HuH-7 (cell line): ENCODE measurements at regions not wholly inside any gene's neighbourhood (a gene's known extent, or its start where the extent isn't known, plus 50 kb on each side); places are given as distances from the start of the nearest gene placed in this dataset.

Experiments used
- DNase-seq: peaks from one replicate; pipeline ENCODE4 v3.0.0; 2011; ENCODE audit warnings: low spot score

- DNase-seq, result no peak
Observed at GRCh38 chrX:51437521-51437920, 58.9 kb downstream of the NUDT11 start.

- DNase-seq, result no peak
Observed at GRCh38 chrX:51435101-51435500, 61.3 kb downstream of the NUDT11 start.

DNA sequence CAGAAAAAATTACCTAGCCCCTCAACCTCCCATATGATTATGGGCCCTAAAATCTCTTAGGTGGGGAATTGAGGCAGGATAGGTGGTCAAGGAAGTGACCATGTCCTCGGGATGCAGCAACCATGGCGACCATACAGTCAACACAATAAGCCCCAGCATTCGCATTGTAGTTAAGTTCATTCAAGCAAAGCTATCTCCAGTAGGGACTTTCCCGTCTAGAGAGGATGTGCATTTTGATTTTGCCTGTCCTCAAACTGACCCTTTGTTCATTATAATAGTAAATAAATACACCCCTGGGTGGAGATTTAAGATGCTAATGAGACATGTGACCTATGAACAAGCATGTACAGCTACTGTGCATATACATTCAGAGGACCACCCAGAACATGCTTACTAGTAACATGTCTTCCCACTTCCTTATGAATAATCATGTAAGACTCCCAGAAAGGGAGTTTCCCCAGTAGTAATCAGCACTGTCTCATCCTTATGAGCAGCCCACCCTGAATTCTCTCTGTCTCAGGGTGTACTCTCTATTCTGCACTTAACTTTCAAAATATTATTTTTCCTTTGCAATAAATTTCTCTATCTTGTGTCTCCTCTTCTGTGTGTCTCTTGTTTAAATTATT, 74.3 kb downstream of the NUDT11 start:
- DNase-seq, result no peak

GRCh38 chrX:51420610-51421009, 75.8 kb downstream of the NUDT11 start:
- DNase-seq, result peak; percentile 19

- no peak for DNase-seq
Observed at GRCh38 chrX:51408462-51408861, 75.8 kb downstream of the NUDT10 start.

DNA sequence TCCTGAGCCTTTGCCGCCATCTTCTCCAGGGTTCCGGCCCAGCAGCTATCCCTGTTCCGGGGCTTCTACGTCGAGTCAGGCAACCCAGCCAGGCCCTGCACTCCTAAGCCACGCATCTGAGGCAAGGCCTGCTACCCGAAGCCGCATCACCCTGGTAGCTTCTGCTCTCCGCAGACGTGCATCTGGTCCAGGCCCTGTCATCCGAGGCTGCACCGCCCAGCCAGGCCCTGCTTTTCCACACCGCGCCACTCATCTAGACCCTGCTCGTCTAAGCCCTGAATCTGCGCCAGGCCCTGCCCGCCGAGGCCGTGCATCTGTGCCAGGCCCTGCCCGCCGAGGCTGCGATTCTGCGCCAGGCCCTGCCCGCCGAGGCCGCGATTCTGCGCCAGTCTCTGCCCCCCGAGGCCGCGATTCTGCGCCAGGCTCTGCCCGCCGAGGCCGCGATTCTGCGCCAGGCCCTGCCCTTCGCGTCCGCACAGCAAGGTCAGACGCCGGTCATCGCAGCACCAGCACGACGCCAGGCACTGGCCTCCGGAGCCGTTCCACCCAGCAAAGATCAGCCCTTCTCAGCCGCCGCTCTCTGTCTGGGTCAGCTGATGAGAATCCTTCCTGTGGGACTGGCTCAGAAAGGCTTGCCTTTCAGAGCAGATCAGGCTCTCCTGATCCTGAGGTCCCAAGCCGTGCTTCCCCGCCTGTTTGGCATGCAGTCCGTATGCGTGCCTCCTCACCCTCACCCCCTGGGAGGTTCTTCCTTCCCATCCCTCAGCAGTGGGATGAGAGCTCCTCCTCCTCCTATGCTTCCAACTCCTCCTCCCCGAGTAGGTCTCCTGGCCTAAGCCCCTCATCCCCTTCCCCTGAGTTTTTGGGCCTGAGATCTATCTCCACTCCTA, 75.1 kb downstream of the NUDT10 start:
- no peak for DNase-seq

GRCh38 chrX:51406688-51407519, 74.3 kb downstream of the NUDT10 start:
- DNase-seq, result no peak

DNA sequence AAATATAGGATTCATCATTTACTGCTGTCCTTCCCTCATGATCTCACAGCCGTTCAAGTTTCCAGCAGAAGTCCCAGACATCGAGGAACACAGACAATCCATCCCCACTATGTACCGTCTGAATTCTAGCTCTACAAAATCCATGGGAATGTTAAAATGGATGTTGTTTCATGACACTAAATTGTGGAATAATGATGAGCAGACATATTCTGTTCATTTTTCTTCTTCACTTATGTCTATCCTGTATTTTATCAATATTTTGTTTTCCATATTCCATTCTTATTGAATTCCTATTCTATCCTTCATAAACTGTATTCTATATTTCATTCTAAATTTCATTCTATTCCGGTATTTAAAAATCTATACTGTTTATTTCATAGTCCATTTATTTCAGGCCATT, 71.8 kb downstream of the NUDT10 start:
- no peak for DNase-seq

DNA sequence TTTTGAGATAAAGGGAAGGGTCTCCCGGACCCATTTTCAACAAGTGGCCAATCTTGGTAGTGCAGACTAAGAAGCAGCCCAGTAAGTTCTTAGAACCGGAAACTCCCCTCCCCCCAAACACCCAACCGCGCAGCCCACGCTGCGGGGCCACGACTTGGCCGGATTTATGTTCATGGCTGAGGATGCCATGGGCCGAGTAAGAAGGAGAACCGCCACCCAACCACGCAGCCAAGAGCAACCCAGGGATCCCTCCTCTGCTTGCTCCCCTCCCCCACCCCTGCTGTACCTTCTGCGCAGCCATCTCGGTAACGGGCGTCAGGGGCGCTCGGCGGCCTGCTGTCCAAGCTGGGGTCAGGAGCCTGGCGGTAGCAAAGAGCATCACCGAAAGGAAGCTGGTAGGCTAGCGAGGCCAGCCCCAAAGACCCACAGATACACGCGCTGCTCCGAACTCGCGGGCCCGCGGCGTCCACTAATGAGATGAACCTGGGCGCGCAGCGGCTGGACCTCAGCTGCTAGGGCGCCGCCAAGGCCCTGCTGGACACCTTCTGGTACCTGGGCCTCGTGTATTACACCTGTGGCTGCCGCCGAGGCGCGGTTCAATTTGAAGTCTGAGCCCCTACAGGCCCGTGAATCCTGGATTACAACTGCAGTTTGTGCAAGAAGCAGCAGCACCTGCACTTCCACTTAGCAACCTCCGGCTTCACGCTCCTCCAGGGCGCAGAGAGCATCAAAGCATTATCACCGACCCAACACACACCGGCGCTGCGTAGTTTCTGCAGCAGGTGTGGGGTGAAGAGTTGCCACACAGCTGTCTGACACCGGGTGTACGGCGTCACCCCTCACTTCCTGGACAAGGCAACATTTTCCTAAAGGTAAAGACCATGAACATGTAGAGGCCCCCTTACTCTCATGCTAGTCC, 63.4 kb downstream of the NUDT10 start:
- no peak for DNase-seq

DNA sequence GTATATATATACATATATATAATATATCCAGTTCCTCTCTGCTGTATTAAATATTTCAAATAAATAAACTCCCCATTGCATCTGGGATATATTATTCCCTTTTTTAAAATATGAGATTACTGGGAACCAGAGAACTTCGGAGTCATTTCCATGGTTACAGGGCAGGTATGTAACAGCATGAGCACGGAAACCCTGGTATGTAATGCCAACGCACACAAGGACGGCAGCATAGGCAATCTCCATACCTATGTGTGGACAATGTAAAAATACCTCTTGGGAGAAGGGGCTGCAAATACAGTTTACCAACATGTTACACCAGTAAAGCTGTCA, 62.8 kb downstream of the NUDT10 start:
- DNase-seq, result no peak
